GM20000 (cell line): ENCODE measurements at regions not wholly inside any gene's neighbourhood (a gene's known extent, or its start where the extent isn't known, plus 50 kb on each side); places are given as distances from the start of the nearest gene placed in this dataset.

Experiments used
- DNase-seq: peaks from one replicate; pipeline ENCODE4 v3.0.0; 2012; ENCODE audit warnings: low spot score
- TF ChIP-seq, protein P1 (sequence below): IDR thresholded peaks from 2 replicates; pipeline ENCODE4 v1.5.1; 2012; ENCODE audit warnings: mild to moderate bottlenecking, control low read depth; ENCODE audit errors: extremely low read depth, missing control alignments

DNA sequence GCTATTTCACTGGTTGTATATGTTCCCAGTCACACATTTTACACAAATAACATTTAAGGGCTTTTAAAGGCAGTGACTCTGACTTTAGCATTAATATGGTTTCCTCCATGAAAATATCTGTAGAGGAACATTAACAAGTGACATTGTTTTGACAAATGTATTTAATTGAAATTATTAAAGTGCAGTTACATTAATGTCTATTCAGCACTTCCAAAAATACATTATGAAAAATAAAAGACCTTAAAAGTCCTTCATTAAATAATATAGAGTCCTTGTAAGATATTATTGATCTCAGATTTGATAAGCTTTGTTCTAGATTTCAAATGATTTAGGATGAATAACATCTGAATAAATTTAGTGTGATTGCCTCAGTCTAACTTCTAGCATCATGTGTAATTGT is 951.9 kb upstream of the CHORDC1 start:
- no peak for DNase-seq
- TF ChIP-seq, protein P1, sequence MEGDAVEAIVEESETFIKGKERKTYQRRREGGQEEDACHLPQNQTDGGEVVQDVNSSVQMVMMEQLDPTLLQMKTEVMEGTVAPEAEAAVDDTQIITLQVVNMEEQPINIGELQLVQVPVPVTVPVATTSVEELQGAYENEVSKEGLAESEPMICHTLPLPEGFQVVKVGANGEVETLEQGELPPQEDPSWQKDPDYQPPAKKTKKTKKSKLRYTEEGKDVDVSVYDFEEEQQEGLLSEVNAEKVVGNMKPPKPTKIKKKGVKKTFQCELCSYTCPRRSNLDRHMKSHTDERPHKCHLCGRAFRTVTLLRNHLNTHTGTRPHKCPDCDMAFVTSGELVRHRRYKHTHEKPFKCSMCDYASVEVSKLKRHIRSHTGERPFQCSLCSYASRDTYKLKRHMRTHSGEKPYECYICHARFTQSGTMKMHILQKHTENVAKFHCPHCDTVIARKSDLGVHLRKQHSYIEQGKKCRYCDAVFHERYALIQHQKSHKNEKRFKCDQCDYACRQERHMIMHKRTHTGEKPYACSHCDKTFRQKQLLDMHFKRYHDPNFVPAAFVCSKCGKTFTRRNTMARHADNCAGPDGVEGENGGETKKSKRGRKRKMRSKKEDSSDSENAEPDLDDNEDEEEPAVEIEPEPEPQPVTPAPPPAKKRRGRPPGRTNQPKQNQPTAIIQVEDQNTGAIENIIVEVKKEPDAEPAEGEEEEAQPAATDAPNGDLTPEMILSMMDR: no peak

- DNase-seq: no peak
- TF ChIP-seq, protein P1: no peak
These were observed 951.3 kb upstream of the CHORDC1 start for GRCh38 chr11:91174193-91174592.

DNA sequence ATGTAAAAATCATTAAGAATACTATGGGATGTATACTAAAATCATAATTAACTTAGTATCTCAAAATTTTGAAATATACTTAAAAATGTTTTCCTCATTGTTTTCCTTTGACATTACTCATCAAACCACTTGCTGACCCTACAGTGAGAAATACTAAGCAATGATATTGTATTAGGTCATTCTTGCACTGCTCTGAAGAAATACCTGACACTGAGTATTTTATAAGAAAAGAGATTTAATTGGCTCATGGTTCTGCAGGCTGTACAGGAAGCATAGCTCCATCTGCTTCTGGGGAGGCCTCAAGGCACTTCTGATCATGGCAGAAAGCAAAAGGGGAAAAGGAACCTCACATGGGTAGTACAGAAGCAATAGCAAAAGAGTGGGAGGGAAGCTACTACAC is 950.9 kb upstream of the CHORDC1 start:
- TF ChIP-seq, protein P1: no peak
- DNase-seq: no peak

- TF ChIP-seq, protein P1: no peak
- DNase-seq: no peak
These were observed 947.9 kb upstream of the CHORDC1 start for GRCh38 chr11:91170711-91171110.

DNA sequence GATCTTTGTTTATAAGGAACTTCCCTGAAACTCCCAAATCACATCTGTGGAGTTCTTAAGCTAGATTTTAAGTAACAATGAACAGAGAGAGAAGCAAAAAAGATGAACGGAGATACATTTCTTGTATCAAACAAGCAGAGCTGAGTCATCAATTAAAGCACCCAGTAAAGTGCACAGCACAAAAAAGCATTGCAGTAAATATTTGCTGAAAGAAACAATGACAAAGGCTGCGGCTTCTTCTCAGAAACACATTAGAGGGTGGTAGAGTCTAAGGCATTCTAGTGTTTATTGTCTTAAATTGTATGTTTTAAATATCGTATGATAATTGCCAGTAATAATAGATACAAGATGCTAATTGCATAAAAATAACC is 941.6 kb upstream of the CHORDC1 start:
- TF ChIP-seq, protein P1: no peak
- DNase-seq: no peak

- no peak for DNase-seq
- TF ChIP-seq, protein P1: no peak
These were observed 941.0 kb upstream of the CHORDC1 start for GRCh38 chr11:91163619-91164451.

- no peak for DNase-seq
- TF ChIP-seq, protein P1: no peak
These were observed 937.8 kb upstream of the CHORDC1 start for GRCh38 chr11:91160661-91161060.
